B cell (primary cell): ENCODE measurements at regions not wholly inside any gene's neighbourhood (a gene's known extent, or its start where the extent isn't known, plus 50 kb on each side); places are given as distances from the start of the nearest gene placed in this dataset.

Experiments
- ATAC-seq: fragments of 200-7000 bp; cut with Tn5 transposase; one replicate; pipeline ENCODE4 v1.10.0; 2021; ENCODE audit warnings: low read depth, mild to moderate bottlenecking, moderate number of reproducible peaks, moderate library complexity
- CTCF ChIA-PET: fragments of 350-600 bp; sonication (Branson Sonifier 250); formaldehyde crosslinking; loops from one replicate; lab custom pipeline; 2021; ENCODE audit warnings: antibody characterized with exemption, inconsistent platforms; lab: Charles Lee
- POLR2A ChIA-PET: fragments of 350-600 bp; sonication (Branson Sonifier 250); formaldehyde crosslinking; loops from one replicate; lab custom pipeline; 2021; ENCODE audit warnings: antibody characterized with exemption; lab: Charles Lee
- DNase-seq: peaks from one replicate; pipeline ENCODE4 v3.0.0; 2013
- H2AFZ ChIP-seq: 2 replicates; pipeline ENCODE4 v1.6.1; 2012; ENCODE audit warnings: mild to moderate bottlenecking, low read depth, low read length; ENCODE audit not compliant: insufficient read depth, poor library complexity, severe bottlenecking
- H3K27ac ChIP-seq, 2 donors: 1 replicate in 1 of 2; 2 replicates in 1 of 2; pipeline ENCODE4 v1.5.1; 2012 to 2013; ENCODE audit warnings: low read length in 2 of 2, mild to moderate bottlenecking in 2 of 2, moderate library complexity in 1 of 2
- H3K27me3 ChIP-seq, 4 experiments: fragments of 200-600 bp in 1 of 4; sonication (generic) in 1 of 4; replicated peaks in 1 of 4; 1 replicate in 2 of 4; 2 replicates in 2 of 4; pipeline versions ENCODE4 v1.6.1 to v1.7.0; 2013 to 2016; ENCODE audit warnings: low read length in 3 of 4, mild to moderate bottlenecking in 2 of 4, mixed read lengths in 1 of 4, moderate library complexity in 1 of 4; ENCODE audit not compliant: insufficient read depth in 4 of 4, control insufficient read depth in 3 of 4; ENCODE audit errors: control extremely low read depth in 1 of 4
- H3K36me3 ChIP-seq, 2 experiments: replicated peaks in 1 of 2; 1 replicate in 1 of 2; 2 replicates in 1 of 2; pipeline versions ENCODE4 v1.6.1 to v1.7.1; 2013; ENCODE audit warnings: low read length in 1 of 2; ENCODE audit not compliant: insufficient read depth in 2 of 2, control insufficient read depth in 1 of 2; ENCODE audit errors: control extremely low read depth in 1 of 2, extremely low read depth in 1 of 2
- H3K4me1 ChIP-seq, 2 donors: fragments of 200-600 bp in 1 of 2; sonication (generic) in 1 of 2; 1 replicate in 1 of 2; 2 replicates in 1 of 2; pipeline versions ENCODE4 v1.5.1 to v1.6.1; 2013 to 2017; ENCODE audit warnings: low read length in 2 of 2; ENCODE audit not compliant: control insufficient read depth in 2 of 2, insufficient read depth in 2 of 2
- H3K4me2 ChIP-seq: replicated peaks from 2 replicates; pipeline ENCODE3; 2012; ENCODE audit warnings: mild to moderate bottlenecking, low read depth, low read length; ENCODE audit not compliant: poor library complexity, severe bottlenecking
- H3K4me3 ChIP-seq, 5 experiments: fragments of 200-600 bp in 1 of 5; sonication (generic) in 1 of 5; 1 replicate in 3 of 5; 2 replicates in 2 of 5; pipeline versions ENCODE4 v1.5.1 to v1.7.0; 2011 to 2016; ENCODE audit warnings: low read length in 4 of 5, mild to moderate bottlenecking in 4 of 5, low read depth in 2 of 5, control low read depth in 1 of 5, moderate library complexity in 1 of 5; ENCODE audit not compliant: insufficient read depth in 1 of 5; ENCODE audit errors: control extremely low read depth in 1 of 5, extremely low read depth in 1 of 5
- H3K79me2 ChIP-seq: fragments of 200-600 bp; sonication (generic); one replicate; pipeline ENCODE4 v1.6.0; 2016; ENCODE audit warnings: low read length; ENCODE audit not compliant: control insufficient read depth, insufficient read depth
- H3K9ac ChIP-seq: fragments of 200-600 bp; sonication (generic); 2 replicates; pipeline ENCODE4 v1.6.1; 2017; ENCODE audit warnings: mild to moderate bottlenecking, low read length, moderate library complexity
- H3K9me3 ChIP-seq, 3 donors: one replicate each; pipeline versions ENCODE4 v1.6.1 to v1.7.1; 2013; ENCODE audit warnings: low read length in 2 of 3; ENCODE audit not compliant: control insufficient read depth in 2 of 3, insufficient read depth in 1 of 3; ENCODE audit errors: control extremely low read depth in 1 of 3
- H4K20me1 ChIP-seq: 2 replicates; pipeline ENCODE4 v1.6.0; 2012; ENCODE audit warnings: mild to moderate bottlenecking, low read length; ENCODE audit not compliant: insufficient read depth, control insufficient read depth, poor library complexity, severe bottlenecking
- H3K27ac Mint-ChIP-seq: one replicate; pipeline ENCODE4 v1.8.0; 2021; ENCODE audit warnings: mixed read lengths
- H3K27me3 Mint-ChIP-seq: one replicate; pipeline ENCODE4 v1.8.0; 2021; ENCODE audit warnings: mixed read lengths
- H3K4me1 Mint-ChIP-seq: one replicate; pipeline ENCODE4 v1.8.0; 2021; ENCODE audit warnings: mixed read lengths
- H3K4me3 Mint-ChIP-seq: one replicate; pipeline ENCODE4 v1.8.0; 2021; ENCODE audit warnings: mixed read lengths
- H3K9me3 Mint-ChIP-seq: one replicate; pipeline ENCODE4 v1.8.0; 2022; ENCODE audit warnings: mixed read lengths; ENCODE audit not compliant: insufficient read depth
- EZH2 ChIP-seq: IDR thresholded peaks from 2 replicates; pipeline ENCODE4 v1.6.1; 2012; ENCODE audit warnings: borderline replicate concordance, low read depth, mild to moderate bottlenecking, moderate library complexity, low read length; ENCODE audit not compliant: insufficient read depth, poor library complexity, severe bottlenecking
- WGBS: methylation state at CpG from one replicate; pipeline ENCODE4 v1.1.5; 2013; ENCODE audit warnings: missing lambda C conversion rate; ENCODE audit not compliant: insufficient coverage; 5-methylcytosine and 5-hydroxymethylcytosine counted together
- intact Hi-C: fragments of 100-400 bp; cut with micrococcal nuclease; formaldehyde crosslinking; loops from one replicate; pipeline ENCODE4 v1.10.0; 2022
- TF ChIP-seq, protein P1 (sequence below): fragments of 200-600 bp; IDR thresholded peaks from one replicate; pipeline ENCODE4 v1.8.0; 2022; ENCODE audit warnings: antibody characterized with exemption, mild to moderate bottlenecking

DNA sequence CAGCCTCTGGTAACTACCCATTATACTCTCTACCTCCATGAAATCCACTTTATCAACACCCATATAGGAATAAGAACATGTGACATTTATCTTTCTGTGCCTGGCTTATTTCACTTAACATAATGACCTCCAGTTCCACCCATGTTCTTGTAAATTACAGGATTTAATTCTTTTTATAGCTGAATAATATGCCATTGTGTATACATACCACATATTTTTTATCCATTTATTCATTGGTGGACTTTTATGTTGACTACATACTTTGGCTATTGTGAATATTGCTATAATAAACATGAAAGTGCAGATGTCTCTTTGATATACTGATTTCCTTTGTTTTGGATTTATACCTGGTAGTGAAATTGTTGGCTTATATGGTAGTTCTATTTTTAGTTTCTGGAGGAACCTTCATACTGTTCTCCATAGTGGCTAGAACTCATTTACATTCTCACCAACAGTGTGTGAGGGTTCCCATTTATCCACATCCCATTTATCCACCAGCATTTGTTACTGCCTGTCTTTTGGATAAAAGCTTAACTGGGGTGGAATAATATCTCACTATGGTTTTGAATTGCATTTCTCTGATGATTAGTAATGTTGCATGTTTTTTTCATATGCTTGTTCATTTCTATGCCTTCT lies 473.4 kb downstream of the TBL1XR1 start:
- H2AFZ ChIP-seq = no peak overlapping the region
- H3K4me2 ChIP-seq = no peak overlapping the region
- DNase-seq = no peak
- TF ChIP-seq, protein P1, sequence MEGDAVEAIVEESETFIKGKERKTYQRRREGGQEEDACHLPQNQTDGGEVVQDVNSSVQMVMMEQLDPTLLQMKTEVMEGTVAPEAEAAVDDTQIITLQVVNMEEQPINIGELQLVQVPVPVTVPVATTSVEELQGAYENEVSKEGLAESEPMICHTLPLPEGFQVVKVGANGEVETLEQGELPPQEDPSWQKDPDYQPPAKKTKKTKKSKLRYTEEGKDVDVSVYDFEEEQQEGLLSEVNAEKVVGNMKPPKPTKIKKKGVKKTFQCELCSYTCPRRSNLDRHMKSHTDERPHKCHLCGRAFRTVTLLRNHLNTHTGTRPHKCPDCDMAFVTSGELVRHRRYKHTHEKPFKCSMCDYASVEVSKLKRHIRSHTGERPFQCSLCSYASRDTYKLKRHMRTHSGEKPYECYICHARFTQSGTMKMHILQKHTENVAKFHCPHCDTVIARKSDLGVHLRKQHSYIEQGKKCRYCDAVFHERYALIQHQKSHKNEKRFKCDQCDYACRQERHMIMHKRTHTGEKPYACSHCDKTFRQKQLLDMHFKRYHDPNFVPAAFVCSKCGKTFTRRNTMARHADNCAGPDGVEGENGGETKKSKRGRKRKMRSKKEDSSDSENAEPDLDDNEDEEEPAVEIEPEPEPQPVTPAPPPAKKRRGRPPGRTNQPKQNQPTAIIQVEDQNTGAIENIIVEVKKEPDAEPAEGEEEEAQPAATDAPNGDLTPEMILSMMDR = no peak
- TF ChIP-seq EZH2 = no peak
- H3K27ac ChIP-seq = no peak overlapping the region
- Mint-ChIP-seq H3K27ac (no peak overlapping the region), H3K27me3 (no peaks in the 10 kb centered on the region), H3K9me3 (peaks cover 6% of the 10 kb centered on the region), H3K4me3 (no peak overlapping the region), H3K4me1 (no peaks in the 10 kb centered on the region)
- ChIA-PET POLR2A (no interaction called here), CTCF (no interaction called here)
- ATAC-seq = no peak
- peaks cover 0 to 1% (median 0%) of the 10 kb centered on the region in 3 donors for H3K9me3 ChIP-seq
- H3K4me1 ChIP-seq = no peaks in the 10 kb centered on the region
- no peaks in the 10 kb centered on the region for H3K36me3 ChIP-seq
- intact Hi-C loops = no loop called here
- no peaks in the 10 kb centered on the region for H4K20me1 ChIP-seq
- H3K4me3 ChIP-seq = no peak overlapping the region
- H3K9ac ChIP-seq = no peak overlapping the region
- no peaks in the 10 kb centered on the region for H3K27me3 ChIP-seq
- no peaks in the 10 kb centered on the region for H3K79me2 ChIP-seq

DNA sequence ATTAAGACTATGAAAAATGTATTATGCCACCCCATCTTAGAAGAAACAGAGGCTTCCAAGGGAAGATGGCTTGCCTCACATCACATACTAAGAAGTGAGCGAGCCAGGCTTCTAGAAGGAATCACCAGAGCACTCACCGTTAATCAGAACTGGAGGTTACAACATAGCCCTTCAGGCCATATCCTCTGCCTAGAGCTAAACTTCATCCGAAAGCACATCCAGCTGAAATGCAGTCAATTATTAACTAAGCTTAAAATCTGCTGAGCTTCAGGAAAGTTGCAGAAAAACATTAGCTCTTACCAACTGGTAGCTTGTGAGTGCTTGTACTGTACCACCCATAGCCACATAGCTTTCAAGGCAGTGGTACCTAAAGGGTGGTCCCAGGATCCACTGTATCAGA lies 483.2 kb downstream of the TBL1XR1 start:
- Histone ChIP-seq H3K36me3 (no peaks in the 10 kb centered on the region), H3K4me1 (no peaks in the 10 kb centered on the region), H4K20me1 (no peaks in the 10 kb centered on the region), H3K4me3 (no peak overlapping the region), H3K4me2 (no peak overlapping the region), H3K27ac (no peak overlapping the region), H3K9me3 (no peaks in the 10 kb centered on the region), H3K79me2 (no peaks in the 10 kb centered on the region), H3K9ac (no peak overlapping the region), H2AFZ (no peak overlapping the region), H3K27me3 (no peaks in the 10 kb centered on the region)
- no peak overlapping the region for H3K27ac Mint-ChIP-seq
- intact Hi-C loops = no loop called here
- DNase-seq (no peak), ATAC-seq (no peak)
- CTCF ChIA-PET = no interaction called here
- H3K4me1 Mint-ChIP-seq = no peaks in the 10 kb centered on the region
- TF ChIP-seq, protein P1 = no peak
- no peak for TF ChIP-seq EZH2
- no peaks in the 10 kb centered on the region for H3K27me3 Mint-ChIP-seq
- 97% methylated on average over 3 of the region's 3 CpGs for WGBS
- POLR2A ChIA-PET = no interaction called here
- no peaks in the 10 kb centered on the region for H3K9me3 Mint-ChIP-seq
- H3K4me3 Mint-ChIP-seq = no peak overlapping the region
